Skin epidermis (tissue), 12 donors: ENCODE measurements at regions not wholly inside any gene's neighbourhood (a gene's known extent, or its start where the extent isn't known, plus 50 kb on each side); places are given as distances from the start of the nearest gene placed in this dataset.
"Not testable (repeated sequence)": the region's sequence is repeated elsewhere in the genome, so short reads cannot be mapped to it uniquely, and the experiment has no call there.

Source experiments
- H3K27ac ChIP-seq, 21 experiments: fragments of 200-600 bp; sonication (generic) in 11 of 21; one replicate each; pipeline ENCODE4 v1.5.0; 2020; ENCODE audit warnings: mild to moderate bottlenecking in 3 of 21, inconsistent platforms in 2 of 21, moderate library complexity in 2 of 21
- H3K4me3 ChIP-seq, 7 experiments: fragments of 200-600 bp; sonication (generic) in 2 of 7; one replicate each; pipeline ENCODE4 v1.5.0; 2020; ENCODE audit warnings: inconsistent platforms in 2 of 7, mild to moderate bottlenecking in 2 of 7, moderate library complexity in 1 of 7

DNA sequence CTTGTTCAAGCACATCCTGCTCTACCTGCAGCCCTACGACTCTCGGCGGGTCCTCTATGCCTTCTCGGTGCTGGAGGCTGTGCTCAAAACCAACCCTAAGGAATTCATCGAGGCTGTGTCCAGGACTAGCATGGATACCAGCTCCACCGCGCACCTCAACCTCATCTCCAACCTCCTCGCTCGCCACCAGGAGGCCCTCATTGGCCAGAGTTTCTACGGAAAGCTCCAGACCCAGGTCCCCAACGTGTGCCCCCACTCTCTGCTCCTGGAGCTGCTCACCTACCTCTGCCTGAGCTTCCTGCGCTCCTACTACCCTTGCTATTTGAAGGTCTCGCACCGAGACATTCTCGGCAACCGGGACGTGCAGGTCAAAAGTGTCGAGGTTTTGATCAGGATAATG is 74.3 kb upstream of the MORC3 start:
- Histone ChIP-seq H3K4me3 (no peak overlapping the region), H3K27ac (peak overlapping the region in 4 of 21 experiments; percentile 2 to 51 (median 34))

DNA sequence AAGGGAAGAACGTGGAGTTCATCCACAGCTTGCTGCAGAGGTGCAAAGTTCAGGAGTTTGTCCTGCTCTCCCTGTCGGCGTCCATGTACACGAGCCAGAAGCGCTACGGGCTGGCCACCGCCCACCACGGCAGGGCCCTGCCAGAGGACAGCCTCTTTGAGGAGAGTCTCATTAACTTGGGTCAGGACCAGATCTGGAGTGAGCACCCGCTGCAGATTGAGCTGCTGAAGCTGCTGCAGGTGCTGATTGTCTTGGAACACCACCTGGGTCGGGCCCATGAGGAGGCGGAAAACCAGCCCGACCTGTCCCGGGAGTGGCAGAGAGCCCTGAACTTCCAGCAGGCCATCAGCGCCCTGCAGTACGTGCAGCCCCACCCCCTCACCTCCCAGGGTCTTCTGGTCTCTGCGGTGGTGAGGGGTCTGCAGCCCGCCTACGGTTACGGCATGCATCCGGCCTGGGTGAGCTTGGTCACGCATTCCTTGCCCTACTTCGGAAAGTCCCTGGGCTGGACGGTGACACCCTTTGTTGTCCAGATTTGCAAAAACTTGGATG is 73.8 kb upstream of the MORC3 start:
- Histone ChIP-seq H3K4me3 (no peak overlapping the region), H3K27ac (peak overlapping the region in 6 of 21 experiments; percentile 2 to 51 (median 27))

GRCh38 chr21:36247316-36248010 is 72.5 kb upstream of the MORC3 start:
- peak overlapping the region in 2 of 21 experiments; percentile 22 to 33 for H3K27ac ChIP-seq
- no peak overlapping the region for H3K4me3 ChIP-seq

GRCh38 chr21:36249576-36250422 is 70.2 kb upstream of the MORC3 start:
- no peak overlapping the region for H3K4me3 ChIP-seq

DNA sequence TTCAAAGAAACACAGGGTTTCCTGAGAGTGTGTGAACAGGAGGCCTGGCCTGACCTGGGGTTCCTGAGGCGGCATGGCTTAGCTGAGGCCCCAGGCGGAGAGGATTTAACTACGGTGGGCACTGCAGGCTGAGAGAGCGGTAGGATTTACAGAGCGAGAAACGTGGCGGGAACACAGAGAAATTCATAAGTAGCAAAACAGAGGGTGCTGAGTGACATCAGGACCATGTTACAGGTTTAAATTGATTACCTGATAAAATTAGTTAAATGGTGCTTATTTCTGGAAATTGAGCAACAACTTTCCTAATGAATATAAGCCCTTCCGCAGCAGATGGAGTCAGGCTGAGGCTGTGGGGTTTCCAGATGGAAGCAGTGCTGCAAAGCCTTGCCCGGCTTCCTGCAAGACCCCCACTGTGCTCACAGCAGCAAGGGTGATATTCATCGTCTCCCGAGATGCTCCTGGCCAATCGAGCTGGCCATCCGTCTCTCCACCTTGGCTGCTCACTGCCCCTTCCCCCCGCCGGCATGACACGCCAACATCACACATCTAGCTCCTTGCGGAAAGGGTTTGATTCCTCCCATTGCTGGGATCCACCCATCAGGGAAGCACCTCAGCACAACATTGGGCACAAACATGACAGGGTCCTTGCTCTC is 69.4 kb upstream of the MORC3 start:
- Histone ChIP-seq H3K4me3 (no peak overlapping the region), H3K27ac (no peak overlapping the region)

More at GRCh38 chr21:36249576-36250422, 70.2 kb upstream of the MORC3 start:
- H3K27ac ChIP-seq, result no peak overlapping the region

DNA sequence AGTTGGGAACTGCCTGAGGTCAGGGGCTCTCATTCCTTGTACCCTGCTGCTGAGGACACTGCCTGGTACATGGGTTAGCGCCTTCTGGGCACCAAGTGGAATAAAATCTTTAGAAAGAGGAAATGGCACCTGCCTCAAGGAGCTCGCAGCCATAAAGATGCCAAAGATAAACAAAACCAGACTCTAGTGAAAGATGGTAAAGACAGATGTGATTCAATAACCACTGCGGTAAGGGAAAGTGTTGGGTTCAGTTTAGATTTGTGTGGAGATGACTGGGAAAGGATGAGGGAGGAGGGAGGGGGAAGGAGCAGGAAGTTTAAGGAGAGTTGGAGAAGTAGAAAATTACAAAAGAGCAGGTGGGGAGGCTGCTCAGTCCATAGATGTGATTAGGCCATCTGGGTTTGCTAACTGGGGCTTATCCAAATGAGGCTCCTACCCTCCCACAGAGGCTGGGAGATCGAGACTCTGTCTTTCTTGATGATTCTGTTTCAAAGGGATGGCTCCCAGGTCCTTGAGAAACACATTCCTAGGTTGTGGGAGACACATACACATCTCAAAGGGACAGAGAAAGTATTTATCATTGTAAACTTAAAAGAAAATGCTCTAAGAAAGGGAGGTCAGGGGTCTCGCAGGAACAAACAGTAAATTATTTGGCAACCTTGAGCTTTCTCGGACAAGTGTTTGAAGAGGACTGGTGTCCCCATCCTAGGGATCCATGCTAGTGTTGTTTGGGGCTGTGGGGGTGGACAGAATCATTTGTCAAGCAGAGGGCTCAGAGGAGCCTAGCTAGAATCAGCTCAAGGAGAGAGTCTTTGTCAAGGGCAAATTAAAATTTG is 65.7 kb upstream of the MORC3 start:
- Histone ChIP-seq H3K27ac (peak overlapping the region in 2 of 21 experiments; percentile 7 to 44), H3K4me3 (no peak overlapping the region)

DNA sequence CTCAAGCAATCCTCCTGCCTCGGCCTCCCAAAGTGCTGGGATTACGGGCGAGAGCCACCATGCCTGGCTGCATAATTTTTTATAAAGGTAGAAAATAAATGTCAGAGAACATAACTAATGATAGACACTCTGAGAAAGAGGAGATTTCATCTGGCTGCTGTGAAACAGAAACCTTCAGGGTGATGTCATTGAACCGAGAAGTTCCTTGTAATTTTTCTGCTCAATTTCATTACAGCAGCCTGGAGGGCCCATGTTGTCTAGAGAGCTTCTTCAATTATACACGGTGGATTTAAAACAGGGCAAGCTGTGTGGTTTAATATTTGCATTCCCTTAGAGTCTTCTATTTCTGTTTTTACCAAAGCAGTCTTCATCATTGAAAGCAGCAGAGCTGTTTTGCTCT is 64.3 kb upstream of the MORC3 start:
- Histone ChIP-seq H3K27ac (peak overlapping the region in 1 of 21 experiments; percentile 21), H3K4me3 (no peak overlapping the region)

- Histone ChIP-seq H3K4me3 (no peak overlapping the region), H3K27ac (no peak overlapping the region)
Observed at GRCh38 chr21:36257657-36258056, 62.3 kb upstream of the MORC3 start.

GRCh38 chr21:36260030-36260787 is 59.8 kb upstream of the MORC3 start:
- Histone ChIP-seq H3K4me3 (peak overlapping the region; percentile 14 to 35 (median 30)), H3K27ac (peak overlapping the region in 20 of 21 experiments; percentile 2 to 94 (median 70))

- Histone ChIP-seq H3K4me3 (peak overlapping the region in 3 of 7 experiments; percentile 25 to 33 (median 30)), H3K27ac (peak overlapping the region in 10 of 21 experiments; percentile 2 to 94 (median 76))
Observed at GRCh38 chr21:36260802-36261201, 59.2 kb upstream of the MORC3 start.

GRCh38 chr21:36261459-36261858 is 58.5 kb upstream of the MORC3 start:
- no peak overlapping the region for H3K4me3 ChIP-seq
- peak overlapping the region in 1 of 21 experiments; percentile 20 for H3K27ac ChIP-seq

- no peak overlapping the region for H3K4me3 ChIP-seq
- no peak overlapping the region for H3K27ac ChIP-seq
Observed at GRCh38 chr21:36263797-36264196, 56.2 kb upstream of the MORC3 start.

DNA sequence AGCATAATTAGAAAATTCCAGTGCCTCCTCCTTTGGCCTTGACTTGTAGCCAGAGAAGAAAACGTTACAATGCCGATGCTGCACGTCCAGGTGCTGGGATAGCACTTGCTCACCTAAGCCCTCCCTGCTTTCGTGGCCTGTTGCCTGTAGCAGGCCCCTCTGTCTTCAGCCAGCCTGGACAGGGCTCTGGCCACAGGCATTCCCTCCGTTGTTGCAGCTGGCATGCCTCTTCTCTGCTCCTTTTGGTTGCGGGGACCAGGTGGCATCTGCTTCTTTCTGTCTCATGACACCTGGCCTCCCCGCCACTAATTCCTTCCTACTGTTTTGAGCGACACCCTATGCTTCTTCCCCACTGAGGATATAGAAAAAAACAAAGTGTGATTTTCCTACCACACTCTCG is 54.6 kb upstream of the MORC3 start:
- H3K4me3 ChIP-seq, result no peak overlapping the region
- no peak overlapping the region for H3K27ac ChIP-seq

GRCh38 chr21:36267828-36268227 is 52.2 kb upstream of the MORC3 start:
- not testable (repeated sequence) for H3K4me3 ChIP-seq, H3K27ac ChIP-seq

DNA sequence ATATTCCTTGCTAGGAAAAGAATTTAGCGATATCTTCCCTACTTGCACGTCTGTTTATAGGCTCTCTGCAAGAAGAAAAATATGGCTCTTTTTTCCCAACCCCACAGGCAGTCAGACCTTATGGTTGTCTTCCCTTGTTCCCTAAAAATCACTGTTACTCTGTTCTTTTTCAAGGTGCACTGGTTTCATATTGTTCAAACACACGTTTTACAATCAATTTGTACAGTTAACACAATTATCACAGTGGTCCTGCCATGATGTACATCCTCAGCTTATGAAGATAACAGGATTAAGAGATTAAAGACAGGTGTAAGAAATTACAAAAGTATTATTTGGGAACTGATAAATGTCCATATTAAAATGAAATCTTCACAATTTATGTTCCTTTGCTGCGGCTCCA is 51.7 kb upstream of the MORC3 start:
- not testable (repeated sequence) for H3K27ac ChIP-seq, H3K4me3 ChIP-seq
